ENCODE measurements at regions not wholly inside any gene's neighbourhood (a gene's known extent, or its start where the extent isn't known, plus 50 kb on each side); places are given as distances from the start of the nearest gene placed in this dataset.
"Not testable (repeated sequence)": the region's sequence is repeated elsewhere in the genome, so short reads cannot be mapped to it uniquely, and the experiment has no call there.

DNA sequence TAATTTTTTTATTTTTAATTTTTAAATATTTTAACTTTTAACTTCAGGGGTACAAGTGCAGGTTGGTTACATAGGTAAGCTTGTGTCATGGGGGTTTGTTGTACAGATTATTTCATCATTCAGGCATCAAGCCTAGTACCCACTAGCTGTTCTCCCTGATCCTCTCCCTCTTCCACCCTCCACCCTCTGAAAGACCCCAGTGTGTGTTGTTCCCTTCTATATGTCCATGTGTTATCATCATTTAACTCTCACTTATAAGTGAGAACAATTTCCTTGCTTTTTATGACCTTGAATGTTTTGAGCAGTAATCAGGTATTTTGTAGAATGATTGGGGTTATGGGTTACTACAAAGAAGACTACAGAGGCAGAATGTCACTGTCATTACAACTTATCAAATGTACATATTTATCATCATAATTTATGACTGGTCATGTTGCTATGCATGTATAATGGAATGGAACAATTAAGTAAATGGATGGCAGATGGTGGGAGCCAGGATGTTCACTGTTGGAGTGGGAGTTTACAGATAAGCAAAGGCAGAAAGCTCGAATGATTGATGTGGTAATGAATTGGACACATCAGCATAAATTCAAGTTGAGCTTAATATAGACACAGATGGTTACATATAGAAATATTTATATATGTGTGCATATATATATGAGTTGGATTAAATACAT lies 563.8 kb upstream of the ROBO1 start:
- H3K9me3 Mint-ChIP-seq: no peaks in the 10 kb centered on the region
- no peaks in the 10 kb centered on the region for H3K36me3 Mint-ChIP-seq
- no peak overlapping the region for H3K4me3 Mint-ChIP-seq
- TF ChIP-seq, protein P1, sequence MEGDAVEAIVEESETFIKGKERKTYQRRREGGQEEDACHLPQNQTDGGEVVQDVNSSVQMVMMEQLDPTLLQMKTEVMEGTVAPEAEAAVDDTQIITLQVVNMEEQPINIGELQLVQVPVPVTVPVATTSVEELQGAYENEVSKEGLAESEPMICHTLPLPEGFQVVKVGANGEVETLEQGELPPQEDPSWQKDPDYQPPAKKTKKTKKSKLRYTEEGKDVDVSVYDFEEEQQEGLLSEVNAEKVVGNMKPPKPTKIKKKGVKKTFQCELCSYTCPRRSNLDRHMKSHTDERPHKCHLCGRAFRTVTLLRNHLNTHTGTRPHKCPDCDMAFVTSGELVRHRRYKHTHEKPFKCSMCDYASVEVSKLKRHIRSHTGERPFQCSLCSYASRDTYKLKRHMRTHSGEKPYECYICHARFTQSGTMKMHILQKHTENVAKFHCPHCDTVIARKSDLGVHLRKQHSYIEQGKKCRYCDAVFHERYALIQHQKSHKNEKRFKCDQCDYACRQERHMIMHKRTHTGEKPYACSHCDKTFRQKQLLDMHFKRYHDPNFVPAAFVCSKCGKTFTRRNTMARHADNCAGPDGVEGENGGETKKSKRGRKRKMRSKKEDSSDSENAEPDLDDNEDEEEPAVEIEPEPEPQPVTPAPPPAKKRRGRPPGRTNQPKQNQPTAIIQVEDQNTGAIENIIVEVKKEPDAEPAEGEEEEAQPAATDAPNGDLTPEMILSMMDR (conservative IDR thresholded peaks at IDR 0.05): no peak
- DNase-seq (ENCODE audit: extremely low spot score, unreplicated experiment): no peak
- no peak overlapping the region for H3K27ac Mint-ChIP-seq
- peaks cover 4% of the 10 kb centered on the region for H3K4me1 Mint-ChIP-seq (ENCODE audit: unreplicated experiment)
- no peaks in the 10 kb centered on the region for H3K27me3 Mint-ChIP-seq

DNA sequence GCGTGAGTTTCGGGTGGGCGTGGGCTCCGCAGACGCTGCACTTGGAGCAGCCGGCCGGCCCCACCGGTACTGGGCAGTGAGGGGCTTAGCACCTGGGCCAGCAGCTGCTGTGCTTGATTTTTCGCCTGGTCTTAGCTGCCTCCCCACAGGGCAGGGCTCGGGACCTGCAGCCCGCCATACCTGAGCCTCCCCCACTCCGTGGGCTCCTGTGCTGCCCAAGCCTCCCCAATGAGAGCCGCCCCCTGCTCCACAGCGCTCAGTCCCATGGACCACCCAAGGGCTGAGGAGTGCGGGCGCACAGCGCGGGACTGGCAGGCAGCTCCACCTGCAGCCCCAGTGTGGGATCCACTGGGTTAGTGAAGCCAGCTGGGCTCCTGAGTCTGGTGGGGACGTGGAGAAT lies 546.7 kb upstream of the ROBO1 start:
- H3K9me3 Mint-ChIP-seq: peaks cover 16% of the 10 kb centered on the region
- not testable (repeated sequence) for H3K27ac Mint-ChIP-seq; H3K27me3 Mint-ChIP-seq; H3K36me3 Mint-ChIP-seq; DNase-seq (ENCODE audit: extremely low spot score, unreplicated experiment); H3K4me3 Mint-ChIP-seq; H3K4me1 Mint-ChIP-seq (ENCODE audit: unreplicated experiment)

DNA sequence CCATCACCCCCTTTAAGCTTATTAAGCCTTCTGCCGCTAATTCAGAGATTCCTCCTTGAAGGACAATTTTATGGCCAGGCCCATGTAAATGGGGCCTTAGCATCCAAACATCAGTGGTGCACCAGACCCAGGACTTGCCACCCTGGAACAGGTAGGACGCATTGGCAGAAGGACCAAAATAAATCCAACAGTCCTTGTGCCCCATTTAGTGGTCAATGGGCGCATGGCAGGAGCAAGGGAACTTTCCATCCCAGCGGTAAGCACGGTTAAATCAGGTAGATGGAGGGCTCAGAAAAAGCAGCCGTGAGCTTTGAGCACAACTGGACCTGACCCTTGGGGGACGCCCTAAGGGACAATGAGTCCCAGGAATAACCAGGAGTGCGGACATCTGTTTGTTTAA lies 540.8 kb upstream of the ROBO1 start:
- Mint-ChIP-seq H3K9me3 (peaks cover 3% of the 10 kb centered on the region), H3K27ac (no peak overlapping the region), H3K36me3 (no peaks in the 10 kb centered on the region), H3K4me1 (ENCODE audit: unreplicated experiment) (no peaks in the 10 kb centered on the region), H3K27me3 (no peaks in the 10 kb centered on the region), H3K4me3 (no peak overlapping the region)
- TF ChIP-seq, protein P1 (conservative IDR thresholded peaks at IDR 0.05): no peak
- no peak for DNase-seq (ENCODE audit: extremely low spot score, unreplicated experiment)

DNA sequence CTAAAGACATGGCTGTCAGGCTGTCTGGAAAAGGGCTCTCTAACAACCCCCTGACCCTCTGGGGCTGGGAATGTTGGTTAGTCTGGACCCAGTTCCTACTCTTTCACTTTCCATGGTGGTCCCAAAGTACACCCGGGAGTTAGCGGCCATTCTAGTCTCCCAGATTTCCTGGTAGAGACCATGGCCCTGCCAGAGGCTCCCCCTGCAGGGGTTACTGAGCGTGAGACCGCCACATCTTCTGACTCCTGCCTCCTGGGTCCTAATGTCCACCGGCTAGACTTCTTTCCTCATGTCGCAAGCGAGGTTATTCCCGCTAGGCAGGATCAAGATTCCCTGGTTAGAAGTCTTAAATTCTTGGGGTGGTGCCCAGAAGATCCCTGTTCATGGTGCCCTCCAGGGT lies 540.0 kb upstream of the ROBO1 start:
- H3K36me3 Mint-ChIP-seq: no peaks in the 10 kb centered on the region
- H3K4me3 Mint-ChIP-seq: no peak overlapping the region
- TF ChIP-seq, protein P1 (conservative IDR thresholded peaks at IDR 0.05): no peak
- H3K4me1 Mint-ChIP-seq (ENCODE audit: unreplicated experiment): no peaks in the 10 kb centered on the region
- no peak overlapping the region for H3K27ac Mint-ChIP-seq
- DNase-seq (ENCODE audit: extremely low spot score, unreplicated experiment): no peak
- H3K27me3 Mint-ChIP-seq: no peaks in the 10 kb centered on the region
- no peaks in the 10 kb centered on the region for H3K9me3 Mint-ChIP-seq

DNA sequence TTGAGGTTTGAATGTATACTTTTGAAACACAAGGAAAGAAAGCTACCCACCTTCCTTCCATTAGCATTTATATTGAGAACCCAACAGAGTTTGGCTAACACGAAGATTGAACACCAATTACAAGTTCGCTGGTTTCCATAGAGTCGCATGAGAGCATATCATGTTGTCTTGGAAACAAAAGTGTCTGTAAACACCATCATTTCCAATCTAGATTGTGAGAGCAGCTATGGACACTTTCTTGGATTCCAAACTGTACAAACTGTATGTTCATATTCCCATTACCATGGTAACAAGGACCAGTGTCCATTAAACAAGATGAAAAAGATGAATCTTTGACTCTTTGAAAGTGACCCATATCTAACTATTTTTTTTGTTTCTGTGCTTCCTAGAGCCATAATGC lies 529.9 kb upstream of the ROBO1 start:
- no peak overlapping the region for H3K4me3 Mint-ChIP-seq
- peaks cover 5% of the 10 kb centered on the region for H3K4me1 Mint-ChIP-seq (ENCODE audit: unreplicated experiment)
- DNase-seq (ENCODE audit: extremely low spot score, unreplicated experiment): no peak
- no peaks in the 10 kb centered on the region for H3K27me3 Mint-ChIP-seq
- peaks cover 8% of the 10 kb centered on the region for H3K9me3 Mint-ChIP-seq
- no peaks in the 10 kb centered on the region for H3K36me3 Mint-ChIP-seq
- TF ChIP-seq, protein P1 (conservative IDR thresholded peaks at IDR 0.05): no peak
- H3K27ac Mint-ChIP-seq: no peak overlapping the region

DNA sequence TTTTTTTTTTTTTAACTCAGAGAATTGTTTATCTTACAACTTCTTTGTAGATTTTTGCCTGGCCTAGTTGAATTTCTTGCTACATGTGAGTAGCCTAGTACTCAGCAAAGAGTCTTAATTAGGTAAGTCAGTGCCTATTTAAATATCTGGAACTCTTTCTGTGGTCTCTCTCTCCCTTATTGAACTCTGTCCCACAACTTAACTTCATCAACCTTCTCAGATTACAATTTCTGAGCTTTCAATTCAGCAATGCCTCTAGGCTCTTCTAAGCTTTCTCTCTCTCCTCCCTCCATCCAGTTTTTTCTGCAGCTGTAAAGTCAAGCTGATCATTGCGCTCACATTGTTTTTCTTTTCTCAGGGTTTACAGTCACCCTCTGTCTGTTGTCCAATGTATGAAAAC lies 517.6 kb upstream of the ROBO1 start:
- TF ChIP-seq, protein P1 (conservative IDR thresholded peaks at IDR 0.05): no peak
- Mint-ChIP-seq H3K27me3 (no peaks in the 10 kb centered on the region), H3K4me3 (peak overlapping the region; percentile 3), H3K4me1 (ENCODE audit: unreplicated experiment) (peaks cover 10% of the 10 kb centered on the region), H3K27ac (no peak overlapping the region), H3K9me3 (no peaks in the 10 kb centered on the region), H3K36me3 (no peaks in the 10 kb centered on the region)
- DNase-seq (ENCODE audit: extremely low spot score, unreplicated experiment): no peak
